ENCODE measurements at regions not wholly inside any gene's neighbourhood (a gene's known extent, or its start where the extent isn't known, plus 50 kb on each side); places are given as distances from the start of the nearest gene placed in this dataset.
"Not testable (repeated sequence)": the region's sequence is repeated elsewhere in the genome, so short reads cannot be mapped to it uniquely, and the experiment has no call there.

- no peak for DNase-seq (ENCODE audit: low read depth in 2 of 2)
Measured at GRCh38 chr12:73187765-73188164, 915.6 kb downstream of the TRHDE start.

DNA sequence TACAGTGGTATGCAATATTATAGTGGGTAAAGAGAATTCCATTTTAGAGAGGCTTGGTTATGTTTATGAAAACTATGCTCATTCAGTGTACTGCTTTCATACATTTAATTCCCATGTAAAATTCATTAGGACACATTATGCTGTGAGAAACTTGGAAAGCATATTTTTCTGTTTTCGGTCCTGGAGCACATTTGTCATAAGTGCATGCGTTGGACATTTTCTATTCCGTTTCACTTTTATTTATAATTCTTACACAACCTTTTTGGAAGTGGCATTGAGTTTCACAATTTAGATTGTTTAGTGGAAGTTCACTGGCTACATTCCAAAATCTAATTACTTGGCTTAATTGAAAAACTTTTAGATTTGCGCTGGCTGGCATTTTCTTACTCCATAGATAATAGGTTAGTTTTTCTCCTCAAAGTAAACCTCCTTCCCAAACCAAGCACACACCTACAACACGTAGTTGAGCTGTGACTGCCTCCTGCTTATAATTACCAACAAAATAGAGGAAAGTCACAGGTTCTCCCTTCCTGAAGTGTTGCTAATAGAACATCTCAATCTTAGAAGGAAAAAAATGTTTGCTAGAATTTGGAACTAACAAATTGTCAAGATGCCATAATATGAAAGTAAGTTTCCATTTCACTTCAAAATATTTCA is 938.5 kb downstream of the TRHDE start:
- no peak for DNase-seq (ENCODE audit: low read depth in 2 of 2)

GRCh38 chr12:73220951-73221350 is 948.8 kb downstream of the TRHDE start:
- no peak for DNase-seq (ENCODE audit: low read depth in 2 of 2)

DNA sequence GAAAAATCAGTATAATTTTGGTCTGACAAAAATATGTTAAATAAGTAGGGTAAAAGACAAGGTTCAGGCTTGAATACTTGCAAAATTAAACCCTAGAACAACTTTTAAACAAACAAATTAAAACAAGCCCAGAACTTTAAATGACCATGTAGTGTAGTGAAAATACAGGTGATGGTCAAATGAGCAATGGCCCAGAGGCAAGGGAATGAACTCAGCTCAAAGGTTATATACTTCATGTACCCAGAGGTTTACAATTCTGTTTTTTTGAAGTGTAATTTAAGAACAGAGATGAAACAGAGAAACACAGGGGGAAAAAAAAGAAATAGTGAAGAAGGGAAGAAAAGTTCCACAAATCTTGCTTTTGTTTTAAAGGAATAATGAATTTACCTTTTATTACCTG is 949.2 kb downstream of the TRHDE start:
- no peak for DNase-seq (ENCODE audit: low read depth in 2 of 2)

GRCh38 chr12:73221836-73222235 is 949.7 kb downstream of the TRHDE start:
- DNase-seq (ENCODE audit: low read depth in 2 of 2) = no peak

GRCh38 chr12:73225371-73225937 is 953.3 kb downstream of the TRHDE start:
- DNase-seq (ENCODE audit: low read depth in 2 of 2) = no peak

DNA sequence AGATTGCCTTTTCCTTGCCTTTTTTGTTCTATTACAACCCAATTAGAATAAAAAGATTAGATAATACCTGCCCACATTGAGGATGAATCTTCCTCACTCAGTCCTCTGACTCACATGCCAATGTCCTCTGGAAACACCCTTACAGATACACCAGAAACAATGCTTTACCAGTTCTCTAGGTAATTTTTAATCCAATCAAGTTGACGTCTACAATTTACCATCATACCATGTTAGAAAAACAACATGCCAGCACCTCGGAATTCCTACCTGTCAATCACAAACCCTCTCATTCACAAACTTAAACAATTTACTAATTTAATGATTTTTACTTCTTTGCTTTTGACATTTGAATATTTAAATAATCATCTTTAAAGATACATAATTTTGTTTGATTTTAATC is 953.8 kb downstream of the TRHDE start:
- no peak for DNase-seq (ENCODE audit: low read depth in 2 of 2)

GRCh38 chr12:73226593-73226992 is 954.4 kb downstream of the TRHDE start:
- no peak for DNase-seq (ENCODE audit: low read depth in 2 of 2)

GRCh38 chr12:73228828-73229227 is 956.7 kb downstream of the TRHDE start:
- DNase-seq (ENCODE audit: low read depth in 2 of 2) = not testable (repeated sequence)

DNA sequence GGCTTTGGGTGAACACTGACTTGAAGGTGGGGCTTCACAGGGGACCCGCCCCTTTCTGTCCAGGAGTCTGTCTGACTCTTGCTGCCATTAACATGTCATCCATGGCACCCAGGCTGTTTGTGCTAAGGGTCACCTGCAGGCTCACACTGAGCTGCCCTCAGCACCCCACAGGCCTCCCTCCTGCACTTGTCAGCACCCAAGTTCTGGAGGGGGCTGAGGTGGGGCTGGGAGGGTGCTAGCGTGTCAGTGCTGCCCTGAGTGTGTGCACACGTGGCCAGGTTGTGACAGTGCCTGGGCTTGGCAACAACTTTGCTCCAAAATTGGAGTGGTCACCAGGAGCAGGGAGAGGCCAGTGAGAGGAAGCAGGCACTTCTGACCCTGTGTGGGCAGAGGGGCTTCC is 963.2 kb downstream of the TRHDE start:
- no peak for DNase-seq (ENCODE audit: low read depth in 2 of 2)

DNA sequence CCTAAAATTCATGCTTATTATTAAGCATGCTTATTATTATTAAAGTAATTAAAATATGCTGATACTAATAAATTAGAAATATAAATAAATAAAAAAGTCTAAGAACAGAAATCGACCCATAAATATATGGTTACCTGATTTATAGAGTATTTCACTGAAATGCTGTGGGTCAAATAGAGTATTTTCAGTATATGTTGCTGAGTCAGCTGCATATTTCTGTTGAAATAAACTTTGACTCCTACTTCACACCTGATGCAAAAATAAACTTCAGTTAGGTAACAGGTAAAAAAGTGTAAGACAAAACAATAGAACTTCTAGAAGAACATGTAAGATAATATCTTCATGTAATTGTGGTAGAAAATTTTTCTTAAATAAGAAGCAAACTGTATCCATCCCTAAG is 967.9 kb downstream of the TRHDE start:
- no peak for DNase-seq (ENCODE audit: low read depth in 2 of 2)

DNA sequence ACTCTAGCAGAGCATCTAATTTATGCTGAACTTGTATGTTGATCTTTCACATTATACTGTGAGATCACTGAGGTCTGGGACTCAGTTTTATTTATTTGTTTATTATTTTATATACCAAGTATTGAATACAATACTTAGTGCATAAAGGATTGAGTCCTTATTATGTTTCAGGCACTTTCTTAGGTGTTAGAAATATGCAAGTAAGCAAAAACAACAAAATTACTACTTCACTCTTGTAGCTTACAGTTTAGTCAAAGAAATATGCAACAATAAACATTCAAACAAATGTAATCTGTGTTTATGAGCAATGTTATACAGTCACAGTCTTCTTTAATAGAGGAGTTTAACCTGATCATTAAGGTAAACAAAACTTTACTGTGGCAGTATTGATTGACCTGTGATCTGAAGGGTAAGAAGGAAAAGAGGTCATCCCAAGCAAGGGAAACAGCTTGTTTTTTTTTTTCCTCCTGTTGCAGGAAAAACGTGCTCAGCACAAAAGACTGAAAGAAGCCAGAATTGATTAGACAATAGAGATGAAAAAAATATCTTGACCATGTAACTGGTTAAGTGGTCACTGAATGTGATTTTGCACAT is 990.7 kb downstream of the TRHDE start:
- DNase-seq (ENCODE audit: low read depth in 2 of 2) = no peak

GRCh38 chr12:73266206-73266605 is 994.0 kb downstream of the TRHDE start:
- DNase-seq (ENCODE audit: low read depth in 2 of 2) = no peak

- no peak for DNase-seq (ENCODE audit: low read depth in 2 of 2)
Measured at GRCh38 chr12:73274976-73275375, 1002.8 kb downstream of the TRHDE start.

- no peak for DNase-seq (ENCODE audit: low read depth in 2 of 2)
Measured at GRCh38 chr12:73277971-73278370, 1005.8 kb downstream of the TRHDE start.

DNA sequence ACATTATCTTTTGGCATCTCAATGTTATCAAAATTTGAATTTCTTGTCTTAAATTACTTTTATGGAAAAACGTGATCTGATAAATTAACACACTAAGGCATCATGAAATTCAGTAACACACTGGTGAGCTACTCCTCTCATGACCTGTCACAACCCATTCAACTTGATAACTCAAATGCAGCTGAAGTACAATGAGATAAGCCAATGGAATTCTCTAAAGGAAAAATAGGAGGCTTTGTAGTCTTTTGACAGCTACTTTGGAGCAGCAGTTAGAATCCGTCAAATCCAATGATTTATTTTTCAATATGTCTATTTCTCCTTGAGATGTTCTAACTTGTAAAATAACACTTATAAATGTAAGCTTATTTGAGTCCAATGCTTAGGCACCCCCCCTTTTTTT is 1029.4 kb downstream of the TRHDE start:
- no peak for DNase-seq (ENCODE audit: low read depth in 2 of 2)

DNA sequence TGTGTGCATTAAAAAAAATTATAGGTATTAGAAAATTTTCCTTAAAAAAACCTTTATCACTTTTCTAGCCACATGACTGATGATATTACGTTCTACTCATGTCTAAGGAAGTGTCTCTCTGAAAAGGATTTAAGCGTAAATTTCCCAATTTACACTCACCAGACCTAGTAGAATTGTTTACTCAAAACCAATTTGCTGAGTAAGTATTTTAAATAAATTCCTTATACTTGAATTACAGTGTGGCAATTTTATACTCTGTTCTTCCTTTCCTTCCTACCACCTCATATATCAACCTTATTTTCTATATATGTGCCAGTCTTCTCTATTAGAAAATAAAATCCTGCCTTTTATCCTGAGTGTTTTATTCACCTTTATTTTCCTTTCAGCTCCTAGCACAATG is 1035.1 kb downstream of the TRHDE start:
- no peak for DNase-seq (ENCODE audit: low read depth in 2 of 2)

DNA sequence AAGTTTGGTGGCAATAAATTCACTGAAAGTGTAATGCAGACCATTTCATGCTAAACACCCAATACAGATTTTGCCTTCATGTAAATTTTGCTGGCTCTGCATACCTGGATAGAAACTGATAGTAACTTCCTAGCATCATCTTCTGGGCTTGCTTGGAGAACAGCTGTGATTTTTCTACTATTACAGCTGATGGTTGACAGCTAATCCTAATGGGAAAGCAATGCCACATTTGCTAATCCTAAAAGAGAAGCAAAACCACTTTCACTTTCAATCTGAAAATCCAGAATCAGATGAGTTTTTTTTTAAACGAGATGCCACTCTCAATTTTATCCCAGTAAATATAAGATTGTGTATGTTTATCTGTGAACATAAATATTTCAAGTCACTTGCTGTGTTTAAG is 1035.9 kb downstream of the TRHDE start:
- DNase-seq (ENCODE audit: low read depth in 2 of 2) = no peak

DNA sequence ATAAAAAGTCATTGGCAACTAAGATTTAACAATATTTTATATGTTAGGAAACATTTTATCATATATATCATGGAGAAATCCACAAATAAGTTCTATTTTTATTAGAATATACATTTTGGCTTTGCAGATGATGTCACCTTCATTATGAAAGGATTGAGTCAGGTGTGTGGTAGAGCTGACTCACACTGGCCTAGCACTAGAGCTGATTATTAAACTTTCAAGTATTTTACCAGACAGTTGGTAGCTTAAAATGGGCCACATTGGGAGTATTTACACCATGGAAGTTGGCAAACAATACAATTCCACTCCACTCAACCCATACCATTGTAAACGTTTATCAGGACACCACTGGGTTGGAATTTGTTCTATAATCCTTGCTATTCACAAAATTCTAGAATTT is 1036.6 kb downstream of the TRHDE start:
- no peak for DNase-seq (ENCODE audit: low read depth in 2 of 2)

GRCh38 chr12:73321319-73321718 is 1049.1 kb downstream of the TRHDE start:
- no peak for DNase-seq (ENCODE audit: low read depth in 2 of 2)

GRCh38 chr12:73321776-73322175 is 1049.6 kb downstream of the TRHDE start:
- no peak for DNase-seq (ENCODE audit: low read depth in 2 of 2)

DNA sequence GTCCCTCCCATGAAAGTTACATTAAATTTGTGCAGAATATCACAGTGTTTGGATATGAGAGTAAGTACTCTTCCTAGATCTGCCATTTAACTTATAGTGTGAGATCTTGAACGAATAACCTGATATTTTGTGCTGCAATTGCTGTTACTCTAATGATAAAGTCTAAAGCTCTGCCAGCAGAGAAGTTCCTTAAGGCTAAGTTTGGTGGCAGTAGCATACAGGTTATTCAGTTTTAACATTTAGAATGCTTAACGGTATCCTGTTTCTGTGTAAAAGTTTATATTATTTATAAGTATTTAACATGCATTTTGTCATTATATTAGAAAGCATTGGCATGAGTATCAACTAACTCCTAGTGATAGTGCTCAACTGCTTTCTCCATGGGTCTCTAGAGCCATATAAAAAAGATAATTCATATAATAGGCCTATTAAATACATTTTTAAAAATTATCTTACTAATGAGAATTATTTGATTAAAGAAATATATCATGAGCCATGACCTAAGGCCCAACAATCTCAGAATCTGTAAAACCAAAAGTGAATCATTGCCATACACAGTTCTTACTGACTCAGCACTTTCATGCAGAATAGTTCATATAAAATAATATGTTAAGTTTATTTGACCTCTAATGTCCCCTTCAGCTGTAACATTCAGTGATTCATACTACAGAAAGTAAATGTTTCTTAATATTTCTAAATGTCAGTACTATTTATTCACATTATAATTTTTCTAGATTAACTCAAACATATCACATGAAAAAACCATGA is 1058.6 kb downstream of the TRHDE start:
- DNase-seq (ENCODE audit: low read depth in 2 of 2) = no peak

Measured in stimulated activated CD8-positive, alpha-beta memory T cell treated with anti-CD3 and anti-CD28 coated beads, Interleukin-15, amount 100 ng/mL, for 48 hours (primary cell).